CD4-positive, alpha-beta T cell (primary cell): ENCODE measurements at regions not wholly inside any gene's neighbourhood (a gene's known extent, or its start where the extent isn't known, plus 50 kb on each side); places are given as distances from the start of the nearest gene placed in this dataset.

Source experiments
- ATAC-seq: fragments of 200-7000 bp; cut with Tn5 transposase; one replicate; pipeline ENCODE4 v1.10.0; 2022; ENCODE audit warnings: mild to moderate bottlenecking; ENCODE audit not compliant: poor library complexity
- CTCF ChIA-PET: fragments of 350-600 bp; sonication (Branson Sonifier 250); formaldehyde crosslinking; loops from one replicate; lab custom pipeline; 2021; ENCODE audit warnings: antibody characterized with exemption, inconsistent platforms; lab: Charles Lee
- POLR2A ChIA-PET: fragments of 350-600 bp; sonication (Branson Sonifier 250); formaldehyde crosslinking; loops from one replicate; lab custom pipeline; 2021; ENCODE audit warnings: antibody characterized with exemption, inconsistent platforms; lab: Charles Lee
- DNase-seq, 14 experiments: peaks; one replicate each; pipeline ENCODE4 v3.0.0-alpha.2; 2013 to 2020; ENCODE audit warnings: mixed read lengths in 2 of 14
- H3K27ac ChIP-seq, 2 donors: one replicate each; pipeline versions ENCODE4 v1.5.1 to v1.7.0; 2013; ENCODE audit warnings: low read length in 2 of 2, low read depth in 1 of 2, mild to moderate bottlenecking in 1 of 2
- H3K27me3 ChIP-seq, 2 experiments: 1 replicate in 1 of 2; 2 replicates in 1 of 2; pipeline versions ENCODE4 v1.6.1 to v1.7.0; 2013; ENCODE audit warnings: low read length in 2 of 2, control low read depth in 1 of 2, mild to moderate bottlenecking in 1 of 2, moderate library complexity in 1 of 2; ENCODE audit not compliant: insufficient read depth in 2 of 2, control insufficient read depth in 1 of 2
- H3K36me3 ChIP-seq: one replicate; pipeline ENCODE4 v1.6.1; 2013; ENCODE audit warnings: low read length, control low read depth; ENCODE audit not compliant: insufficient read depth
- H3K4me1 ChIP-seq: one replicate; pipeline ENCODE4 v1.6.1; 2013; ENCODE audit warnings: low read length, control low read depth; ENCODE audit not compliant: insufficient read depth
- H3K4me3 ChIP-seq: one replicate; pipeline ENCODE4 v1.5.1; 2013; ENCODE audit warnings: mild to moderate bottlenecking, low read length, moderate library complexity
- H3K9me3 ChIP-seq, 2 experiments: 1 replicate in 1 of 2; 2 replicates in 1 of 2; pipeline versions ENCODE4 v1.6.1 to v1.7.0; 2013; ENCODE audit warnings: low read length in 2 of 2, mild to moderate bottlenecking in 2 of 2, control low read depth in 1 of 2, moderate library complexity in 1 of 2; ENCODE audit not compliant: control insufficient read depth in 1 of 2, insufficient read depth in 1 of 2
- H3K27ac Mint-ChIP-seq: one replicate; pipeline ENCODE4 v1.8.0; 2020; ENCODE audit warnings: mixed read lengths
- H3K27me3 Mint-ChIP-seq: one replicate; pipeline ENCODE4 v1.8.0; 2021; ENCODE audit warnings: mixed read lengths
- H3K36me3 Mint-ChIP-seq: one replicate; pipeline ENCODE4 v1.8.0; 2021; ENCODE audit warnings: low read depth, mixed read lengths
- H3K4me1 Mint-ChIP-seq: one replicate; pipeline ENCODE4 v1.8.0; 2021; ENCODE audit warnings: low read depth, mixed read lengths
- H3K4me3 Mint-ChIP-seq: one replicate; pipeline ENCODE4 v1.8.0; 2020; ENCODE audit warnings: mild to moderate bottlenecking, mixed read lengths
- H3K9me3 Mint-ChIP-seq: one replicate; pipeline ENCODE4 v1.8.0; 2020; ENCODE audit warnings: mixed read lengths
- CTCF ChIP-seq: fragments of 200-600 bp; IDR thresholded peaks from one replicate; pipeline ENCODE4 v1.8.0; 2022; ENCODE audit warnings: antibody characterized with exemption, mild to moderate bottlenecking
- intact Hi-C, 2 experiments: fragments of 100-400 bp; cut with DNase I in 1 of 2; cut with micrococcal nuclease in 1 of 2; formaldehyde crosslinking; loops; one replicate each; pipeline versions ENCODE4 v1.15.1 to v1.9.0; 2023 to 2025; cut with DNase I, micrococcal nuclease

- H3K27me3 Mint-ChIP-seq = peaks cover 31% of the 10 kb centered on the region
- H3K27ac Mint-ChIP-seq = no peak overlapping the region
- POLR2A ChIA-PET = no interaction called here
- H3K9me3 Mint-ChIP-seq = no peaks in the 10 kb centered on the region
- no peak for TF ChIP-seq CTCF
- CTCF ChIA-PET = no interaction called here
- H3K27me3 ChIP-seq = peaks cover 5 to 7% of the 10 kb centered on the region in 2 experiments
- H3K36me3 Mint-ChIP-seq = no peaks in the 10 kb centered on the region
- no peaks in the 10 kb centered on the region for H3K36me3 ChIP-seq
- no peak for ATAC-seq
- no peak overlapping the region for H3K4me3 ChIP-seq
- H3K4me1 ChIP-seq = no peaks in the 10 kb centered on the region
- no peak overlapping the region for H3K27ac ChIP-seq
- intact Hi-C loops = no loop called here
- no peaks in the 10 kb centered on the region for H3K4me1 Mint-ChIP-seq
- DNase-seq = no peak
- no peaks in the 10 kb centered on the region for H3K9me3 ChIP-seq
- no peak overlapping the region for H3K4me3 Mint-ChIP-seq
Measured at GRCh38 chr13:36752673-36753072, 66.3 kb upstream of the RFXAP start.

GRCh38 chr13:36753176-36753575 lies 65.8 kb upstream of the RFXAP start:
- Mint-ChIP-seq H3K27me3 (peaks cover 31% of the 10 kb centered on the region), H3K4me3 (no peak overlapping the region), H3K36me3 (no peaks in the 10 kb centered on the region), H3K4me1 (no peaks in the 10 kb centered on the region), H3K27ac (no peak overlapping the region), H3K9me3 (no peaks in the 10 kb centered on the region)
- ATAC-seq = no peak
- intact Hi-C loops = no loop called here
- no peak for TF ChIP-seq CTCF
- no peak overlapping the region for H3K4me3 ChIP-seq
- no peaks in the 10 kb centered on the region for H3K36me3 ChIP-seq
- DNase-seq = no peak
- peaks cover 5 to 7% of the 10 kb centered on the region in 2 experiments for H3K27me3 ChIP-seq
- no peaks in the 10 kb centered on the region for H3K9me3 ChIP-seq
- ChIA-PET POLR2A (no interaction called here), CTCF (no interaction called here)
- H3K4me1 ChIP-seq = no peaks in the 10 kb centered on the region
- no peak overlapping the region for H3K27ac ChIP-seq

- no peaks in the 10 kb centered on the region for H3K36me3 ChIP-seq
- intact Hi-C loops = no loop called here
- no peak overlapping the region for H3K27ac ChIP-seq
- H3K4me1 Mint-ChIP-seq = no peaks in the 10 kb centered on the region
- no peak overlapping the region for H3K27ac Mint-ChIP-seq
- H3K9me3 Mint-ChIP-seq = no peaks in the 10 kb centered on the region
- H3K4me3 Mint-ChIP-seq = no peak overlapping the region
- DNase-seq (no peak), ATAC-seq (no peak)
- H3K27me3 ChIP-seq = peaks cover 7 to 8% of the 10 kb centered on the region in 2 experiments
- H3K4me3 ChIP-seq = no peak overlapping the region
- POLR2A ChIA-PET = no interaction called here
- no peaks in the 10 kb centered on the region for H3K36me3 Mint-ChIP-seq
- CTCF ChIA-PET = no interaction called here
- no peaks in the 10 kb centered on the region for H3K4me1 ChIP-seq
- peaks cover 0 to 2% of the 10 kb centered on the region in 2 experiments for H3K9me3 ChIP-seq
- TF ChIP-seq CTCF = no peak
- peaks cover 50% of the 10 kb centered on the region for H3K27me3 Mint-ChIP-seq
Measured at GRCh38 chr13:36758345-36758744, 60.7 kb upstream of the RFXAP start.
